NCI-H2171 treated with DMSO at 0.1 percent for 48 hours (cell line): ENCODE measurements at regions not wholly inside any gene's neighbourhood (a gene's known extent, or its start where the extent isn't known, plus 50 kb on each side); places are given as distances from the start of the nearest gene placed in this dataset.
"Not testable (repeated sequence)": the region's sequence is repeated elsewhere in the genome, so short reads cannot be mapped to it uniquely, and the experiment has no call there.

Experiments used
- DNase-seq: peaks from one replicate; lab custom pipeline; 2025; lab: John Stamatoyannopoulos, UW

DNA sequence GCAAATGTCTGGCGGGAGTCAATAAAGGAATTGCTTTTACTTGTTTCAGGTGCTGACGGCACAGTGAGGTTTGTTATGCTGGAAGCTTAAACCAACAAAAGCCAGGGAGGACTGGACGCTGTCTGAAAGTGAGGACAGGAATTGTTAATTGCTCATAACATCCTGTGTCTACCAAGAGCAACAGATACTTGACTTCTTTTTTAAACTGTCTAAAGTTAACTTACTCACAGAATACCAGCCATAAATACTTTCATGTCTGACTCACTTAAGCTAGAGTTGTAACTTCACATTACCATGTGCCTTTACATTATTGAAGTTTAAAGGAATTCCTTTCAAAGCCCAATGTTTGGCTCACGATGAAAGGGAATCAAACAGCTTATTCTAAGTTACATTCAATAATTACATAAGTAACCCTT is 252.7 kb upstream of the SHH start:
- no peak for DNase-seq

GRCh38 chr7:156063241-156063810 is 251.1 kb upstream of the SHH start:
- DNase-seq = no peak

DNA sequence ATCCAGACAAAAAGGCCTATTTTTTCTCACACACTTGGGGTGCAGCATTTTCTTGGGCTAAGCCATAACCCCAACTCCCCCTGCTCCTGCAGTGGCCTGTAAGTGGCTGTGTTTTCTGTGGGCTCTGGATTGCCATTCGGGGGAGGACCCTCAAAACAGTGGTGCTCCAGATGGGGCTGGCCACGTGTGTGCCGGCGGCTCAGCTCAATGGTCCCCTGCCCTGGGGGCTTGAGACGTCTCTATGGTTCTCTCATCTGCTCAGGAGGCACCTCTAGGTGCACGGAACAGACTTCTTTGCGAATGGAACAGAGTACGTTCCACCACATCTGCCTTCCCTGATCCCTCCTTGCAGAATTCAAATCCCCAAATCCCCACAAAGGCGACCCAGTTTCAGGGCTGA is 250.0 kb upstream of the SHH start:
- no peak for DNase-seq

GRCh38 chr7:156061689-156062255 is 249.5 kb upstream of the SHH start:
- no peak for DNase-seq

DNA sequence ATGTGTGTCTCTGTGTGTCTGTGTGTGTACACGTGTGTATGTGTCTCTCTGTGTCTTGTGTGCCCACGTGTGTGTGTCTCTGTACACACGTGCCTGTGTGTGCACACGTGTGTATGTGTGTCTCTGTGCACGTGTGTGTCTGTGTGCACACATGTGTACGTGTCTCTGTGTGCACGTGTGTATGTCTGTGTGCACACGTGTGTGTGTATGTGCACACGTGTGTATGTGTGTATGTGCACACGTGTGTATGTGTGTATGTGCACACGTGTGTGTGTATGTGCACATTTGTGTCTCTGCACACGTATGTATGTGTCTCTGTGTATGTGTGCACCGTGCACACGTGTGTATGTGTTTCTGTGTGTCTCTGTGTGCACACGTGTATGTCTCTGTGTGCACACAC is 248.7 kb upstream of the SHH start:
- no peak for DNase-seq

GRCh38 chr7:156059369-156059768 is 247.1 kb upstream of the SHH start:
- no peak for DNase-seq

GRCh38 chr7:156058248-156058647 is 246.0 kb upstream of the SHH start:
- no peak for DNase-seq

DNA sequence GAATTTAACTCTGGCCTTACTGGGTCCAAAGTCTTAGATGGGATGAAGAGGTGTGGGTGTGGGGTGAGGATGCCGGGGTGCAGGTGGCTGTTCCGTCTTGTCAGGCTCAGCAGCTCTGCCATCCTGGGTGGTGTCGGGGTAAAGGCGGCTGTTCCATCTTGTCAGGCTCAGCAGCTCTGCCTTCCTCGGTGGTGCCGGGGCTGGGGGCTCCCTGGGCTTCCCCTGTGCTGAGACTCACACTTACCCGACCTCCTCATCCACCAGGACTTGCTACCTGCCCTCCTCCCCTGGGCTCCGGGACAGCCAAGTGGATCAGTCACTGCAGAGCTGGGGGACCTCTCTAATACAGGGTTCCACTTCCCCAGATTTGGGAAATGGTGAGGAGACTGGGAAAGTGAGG is 244.3 kb upstream of the SHH start:
- no peak for DNase-seq

DNA sequence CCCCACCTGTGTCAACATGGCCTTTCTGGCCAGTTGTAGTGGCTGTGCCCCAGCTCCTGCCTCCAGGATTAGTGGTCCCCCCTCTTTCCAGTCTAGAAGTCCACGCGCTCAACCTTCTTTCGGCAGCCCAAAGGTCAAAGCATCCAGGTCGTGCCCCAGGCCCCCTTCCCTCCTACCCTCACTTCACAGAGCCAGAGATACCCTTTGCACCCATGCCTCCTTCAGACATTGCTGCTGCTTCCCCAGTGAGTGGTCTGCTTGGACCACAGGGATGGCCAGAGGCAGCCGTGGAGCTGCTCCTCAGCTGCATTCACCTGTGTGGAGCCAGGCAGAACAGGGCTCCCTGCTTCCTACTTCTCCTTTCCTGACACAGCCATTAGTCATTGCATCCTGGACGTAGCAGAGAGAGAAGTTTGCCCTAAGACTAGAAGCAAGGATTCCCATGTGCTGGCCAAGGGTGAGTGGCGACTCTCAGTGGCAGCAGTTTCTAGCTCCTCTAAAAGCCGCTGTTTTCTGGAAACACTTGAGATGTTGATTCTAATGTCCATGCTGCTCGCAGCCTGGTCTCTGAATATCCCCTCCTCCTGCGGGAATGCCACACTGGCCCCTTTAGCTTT is 243.1 kb upstream of the SHH start:
- no peak for DNase-seq

GRCh38 chr7:156051884-156052283 is 239.6 kb upstream of the SHH start:
- no peak for DNase-seq

- no peak for DNase-seq
Measured at GRCh38 chr7:156050636-156051569, 238.6 kb upstream of the SHH start.

GRCh38 chr7:156049366-156049765 is 237.1 kb upstream of the SHH start:
- no peak for DNase-seq

GRCh38 chr7:156046031-156046560 is 233.8 kb upstream of the SHH start:
- DNase-seq = no peak

DNA sequence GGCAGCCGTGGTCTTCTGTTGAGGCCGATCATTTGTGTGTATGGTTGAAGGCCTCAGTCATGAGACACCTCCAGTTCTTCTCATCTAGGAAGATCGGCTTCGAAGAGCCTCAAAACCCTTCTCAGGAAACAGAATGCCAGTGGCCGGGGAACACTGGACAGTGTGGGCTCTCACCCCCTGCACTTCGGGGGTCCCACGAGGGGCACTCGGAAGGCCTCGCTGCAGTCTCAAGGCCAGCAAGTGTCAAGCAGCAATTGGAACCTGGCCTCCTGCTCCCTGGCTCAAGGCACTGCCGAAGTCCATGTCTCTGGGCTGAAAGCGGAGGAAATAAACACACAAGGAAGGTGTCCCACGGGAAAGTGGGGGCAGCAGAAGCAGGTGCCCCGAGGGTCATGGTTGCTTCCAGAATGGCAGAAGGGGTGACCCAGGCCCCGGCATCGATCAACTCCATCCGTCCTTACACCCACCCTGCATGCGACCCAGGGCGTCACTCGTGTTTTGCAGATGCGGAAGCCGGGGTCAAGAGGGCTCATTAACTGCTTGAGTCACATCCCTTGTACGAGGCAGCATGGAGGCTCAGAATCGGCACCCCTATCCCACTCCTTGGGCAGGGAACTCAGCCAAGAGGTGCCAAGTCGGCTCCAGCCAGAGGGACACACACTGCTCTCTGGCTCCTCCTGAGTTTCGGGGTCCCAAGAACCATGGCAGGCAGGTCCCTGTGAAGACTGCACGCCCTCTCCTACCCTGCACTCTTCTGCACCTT is 231.3 kb upstream of the SHH start:
- DNase-seq = no peak

DNA sequence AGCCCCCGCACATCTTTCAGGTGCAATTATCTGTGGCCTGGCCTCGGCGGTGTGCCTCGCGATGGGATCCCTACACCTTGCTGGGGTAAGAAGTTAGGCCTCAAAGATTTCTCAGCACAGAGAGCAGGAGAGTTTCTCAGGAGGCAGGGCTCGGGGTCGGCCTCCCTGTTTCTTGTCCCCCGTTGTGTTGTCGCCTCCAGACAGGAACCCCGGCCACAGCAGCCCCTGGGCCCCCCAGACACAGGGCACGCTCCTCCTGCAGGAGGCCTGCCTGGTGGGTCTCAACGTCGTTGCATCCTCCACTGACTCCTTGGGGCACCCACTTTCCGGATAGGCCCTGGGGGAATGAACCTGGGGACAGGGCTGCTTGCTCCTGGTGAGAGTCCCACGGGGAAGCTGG is 229.1 kb upstream of the SHH start:
- DNase-seq = no peak

DNA sequence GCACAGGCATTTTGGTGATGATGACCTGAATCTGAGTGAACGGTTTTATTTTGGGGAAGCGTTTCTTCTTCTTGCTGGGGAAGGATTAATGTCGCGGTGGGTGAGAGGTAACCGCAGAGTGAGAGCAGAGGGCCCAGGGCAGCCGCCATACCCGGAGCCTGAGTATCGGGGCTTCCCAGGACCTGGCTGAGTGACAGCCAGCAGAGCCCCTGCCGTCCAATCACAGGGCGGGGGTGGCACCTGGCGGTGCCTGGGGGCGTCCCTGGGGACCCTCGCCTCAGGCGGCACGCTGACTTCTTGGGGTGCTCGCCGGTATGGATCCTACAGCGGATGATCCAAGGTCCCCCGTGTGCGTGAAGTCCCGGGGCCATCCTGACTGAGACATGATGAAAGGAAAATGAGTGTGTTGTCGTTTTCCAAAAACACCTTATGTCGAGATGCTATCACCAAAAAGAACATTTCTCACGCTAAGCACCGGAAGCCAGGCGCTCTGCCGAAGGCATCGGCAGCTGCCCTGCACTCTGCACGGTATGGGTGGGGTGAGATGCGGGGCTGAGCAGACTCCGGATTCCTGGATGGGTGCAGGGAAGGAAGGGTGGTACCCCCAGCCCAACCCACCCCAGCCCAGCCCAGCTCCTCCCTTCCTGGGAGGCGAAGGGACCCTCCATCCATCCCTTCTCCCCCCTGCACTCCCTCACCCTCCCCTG is 227.9 kb upstream of the SHH start:
- DNase-seq = no peak

- DNase-seq = no peak
Measured at GRCh38 chr7:156039194-156039593, 226.9 kb upstream of the SHH start.

- no peak for DNase-seq
Measured at GRCh38 chr7:156038345-156038744, 226.1 kb upstream of the SHH start.

GRCh38 chr7:156036153-156036552 is 223.9 kb upstream of the SHH start:
- DNase-seq = no peak

DNA sequence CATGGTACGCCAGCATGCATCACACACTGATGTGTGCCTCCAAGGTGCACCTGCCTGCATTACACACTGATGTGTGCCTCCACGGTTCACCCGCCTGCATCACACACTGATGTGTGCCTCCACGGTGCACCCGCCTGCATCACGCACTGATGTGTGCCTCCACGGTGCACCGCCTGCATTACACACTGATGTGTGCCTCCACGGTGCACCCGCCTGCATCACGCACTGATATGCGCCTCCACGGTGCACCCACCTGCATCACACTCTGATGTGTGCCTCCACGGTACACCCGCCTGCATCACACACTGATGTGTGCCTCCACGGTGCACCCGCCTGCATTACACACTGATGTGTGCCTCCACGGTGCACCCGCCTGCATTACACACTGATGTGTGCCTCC is 223.1 kb upstream of the SHH start:
- DNase-seq = not testable (repeated sequence)

DNA sequence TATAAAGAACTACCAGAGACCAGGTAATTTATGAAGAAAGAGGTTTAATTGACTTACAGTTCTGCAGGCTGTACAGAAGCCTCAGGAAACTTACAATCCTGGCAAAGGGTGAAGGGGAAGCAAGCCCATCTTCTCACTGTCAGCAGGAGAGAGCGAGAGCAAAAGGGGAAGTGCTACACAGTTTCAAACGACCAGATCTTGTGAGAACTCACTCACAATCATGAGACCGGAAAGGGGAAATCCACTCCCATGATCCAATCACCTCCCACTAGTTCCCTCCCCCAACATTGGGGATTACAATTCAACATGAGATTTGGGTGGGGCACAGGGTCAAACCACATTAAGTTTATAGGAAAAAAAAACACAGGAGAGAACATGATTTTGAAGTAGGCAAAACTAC is 222.1 kb upstream of the SHH start:
- no peak for DNase-seq
